HG03354 (cell line): ENCODE measurements at regions not wholly inside any gene's neighbourhood (a gene's known extent, or its start where the extent isn't known, plus 50 kb on each side); places are given as distances from the start of the nearest gene placed in this dataset.

ENCODE experiments used
- ATAC-seq: cut with Tn5 transposase; IDR thresholded peaks from one replicate; pipeline ENCODE4 v1.9.1; 2021; ENCODE audit warnings: mild to moderate bottlenecking; ENCODE audit not compliant: unreplicated experiment, poor library complexity, severe bottlenecking

DNA sequence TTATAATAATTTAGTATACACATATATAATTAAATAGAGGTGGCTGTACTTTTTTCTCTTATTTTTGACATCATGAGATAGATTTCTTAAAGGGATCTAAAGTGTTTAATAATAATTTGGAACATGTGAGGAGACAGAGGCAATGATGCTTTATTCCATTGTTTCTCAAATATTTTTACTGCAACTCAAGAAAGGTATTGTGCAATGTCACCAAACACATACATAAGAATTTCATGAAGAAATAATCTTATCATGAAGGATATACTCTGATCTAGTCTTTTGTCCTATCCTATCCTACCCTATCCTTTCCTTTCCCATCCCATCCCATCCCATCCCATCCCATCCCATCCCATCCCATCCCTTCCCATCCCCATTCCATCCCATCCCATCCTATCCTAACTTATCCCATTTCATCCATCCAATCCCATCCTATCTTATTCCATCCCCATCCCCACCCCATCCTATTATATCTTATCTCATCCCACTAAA, 232.1 kb upstream of the SMIM21 start:
- ATAC-seq: no peak

- no peak for ATAC-seq
Observed at GRCh38 chr18:75658330-75658729, 230.8 kb upstream of the SMIM21 start.

DNA sequence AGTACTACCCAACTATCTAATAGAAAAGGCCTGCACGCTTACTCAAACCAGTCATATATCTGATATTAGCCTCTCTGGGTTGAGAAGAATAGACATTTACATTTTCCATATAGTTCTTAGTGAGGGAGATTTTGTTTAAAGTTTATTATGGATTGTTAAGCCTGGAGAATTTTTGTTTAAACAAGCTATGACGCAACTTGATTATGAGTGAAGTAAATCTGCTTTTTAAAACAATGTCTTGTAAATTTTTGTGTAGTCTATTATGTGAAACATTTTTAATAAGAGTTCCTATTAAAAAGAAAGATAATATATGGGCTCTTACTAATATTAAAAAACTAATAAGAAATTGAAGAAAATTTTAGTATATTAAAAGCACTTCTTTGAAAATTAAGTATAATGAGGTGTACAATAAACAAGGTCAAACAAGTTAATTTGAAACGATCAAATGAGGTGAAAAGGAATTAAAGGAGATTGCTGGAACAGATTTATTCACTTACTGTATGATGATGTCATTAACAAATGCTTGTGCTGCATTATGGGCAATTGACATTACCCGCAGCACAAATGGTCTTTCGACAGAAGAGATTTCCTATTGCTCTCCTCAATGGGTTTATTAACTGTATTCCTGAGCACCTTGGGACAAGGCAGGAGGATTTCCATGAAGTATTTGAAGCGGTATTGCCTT, 229.2 kb upstream of the SMIM21 start:
- no peak for ATAC-seq

DNA sequence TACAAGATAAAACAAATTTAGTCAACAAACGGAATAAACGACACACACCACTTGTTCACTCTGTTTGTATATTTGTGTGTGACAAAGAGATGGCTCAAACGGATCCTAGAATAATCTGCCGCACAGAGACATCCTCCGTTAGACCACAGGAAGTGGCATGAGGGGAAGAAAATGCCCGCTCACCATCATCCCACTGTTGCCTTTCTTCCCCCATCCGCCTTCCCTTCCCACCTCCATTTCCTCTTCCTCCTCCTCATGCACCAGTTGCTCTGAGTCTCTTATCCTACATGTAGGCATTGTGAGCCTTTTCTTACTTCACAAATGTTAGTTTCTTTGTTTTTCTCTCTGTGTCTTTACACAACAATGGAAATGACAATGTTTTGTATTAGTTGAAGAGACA, 228.5 kb upstream of the SMIM21 start:
- ATAC-seq: no peak

DNA sequence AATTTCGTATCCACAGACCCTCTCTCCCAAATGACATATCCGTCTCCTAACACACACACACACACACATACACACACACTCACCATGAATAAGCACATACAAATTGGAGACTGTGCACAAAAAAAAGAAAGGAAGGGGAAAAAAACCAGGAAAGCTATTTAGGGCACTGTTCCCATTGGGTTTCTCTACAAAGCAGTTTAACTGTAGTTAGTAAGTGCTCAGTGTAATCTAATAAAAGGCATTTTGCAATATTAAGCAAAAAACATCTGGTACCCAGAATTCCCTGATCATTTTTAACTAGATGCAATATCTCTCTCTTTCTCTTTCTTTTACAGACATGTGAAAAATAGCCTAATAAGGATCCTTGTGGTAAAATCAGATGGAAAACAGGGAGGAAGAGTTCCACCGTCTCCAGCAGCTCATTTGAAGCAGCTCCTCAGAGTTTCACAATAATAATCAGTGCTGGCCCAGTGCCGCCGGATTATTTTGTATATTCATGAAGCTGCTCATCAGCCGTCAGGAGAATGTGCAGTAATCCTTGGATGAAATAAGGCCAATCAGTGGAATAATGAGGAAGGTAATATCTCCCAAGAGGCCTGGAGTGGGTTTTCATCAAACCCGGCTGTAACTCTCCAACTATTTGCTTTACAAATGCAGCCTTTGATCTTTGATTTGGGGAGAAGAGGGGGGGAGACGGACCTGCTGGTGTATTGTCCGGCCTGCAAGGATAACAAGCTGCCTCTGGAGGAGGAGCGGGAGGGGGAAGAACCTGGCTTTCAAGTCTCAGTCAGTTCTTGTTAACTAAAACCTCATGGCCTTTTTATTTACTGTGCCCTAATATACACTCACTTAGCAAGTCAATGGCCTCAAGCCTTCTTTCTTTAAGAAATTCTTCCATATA, 227.6 kb upstream of the SMIM21 start:
- ATAC-seq: no peak

GRCh38 chr18:75654386-75654785, 226.9 kb upstream of the SMIM21 start:
- ATAC-seq: no peak

DNA sequence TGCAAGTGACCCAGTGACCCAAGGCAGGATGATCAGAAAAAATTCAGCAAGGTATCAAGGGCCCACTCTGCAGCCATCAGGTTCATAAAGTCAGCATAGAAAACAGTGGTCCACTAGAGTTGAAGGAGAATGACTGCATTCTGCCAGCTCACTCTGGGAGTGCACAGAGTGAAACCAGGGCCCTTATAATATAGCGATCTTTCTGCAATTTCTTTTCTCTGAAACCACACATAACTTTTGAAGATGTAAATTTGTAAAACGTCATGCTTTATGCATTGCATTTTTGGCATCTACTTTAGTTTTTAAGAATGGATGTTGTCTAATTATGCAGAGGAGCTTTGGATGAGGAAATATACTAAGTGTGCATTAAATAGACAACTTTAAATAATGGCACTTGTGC, 225.0 kb upstream of the SMIM21 start:
- ATAC-seq: no peak

- no peak for ATAC-seq
Observed at GRCh38 chr18:75644871-75645270, 217.4 kb upstream of the SMIM21 start.

DNA sequence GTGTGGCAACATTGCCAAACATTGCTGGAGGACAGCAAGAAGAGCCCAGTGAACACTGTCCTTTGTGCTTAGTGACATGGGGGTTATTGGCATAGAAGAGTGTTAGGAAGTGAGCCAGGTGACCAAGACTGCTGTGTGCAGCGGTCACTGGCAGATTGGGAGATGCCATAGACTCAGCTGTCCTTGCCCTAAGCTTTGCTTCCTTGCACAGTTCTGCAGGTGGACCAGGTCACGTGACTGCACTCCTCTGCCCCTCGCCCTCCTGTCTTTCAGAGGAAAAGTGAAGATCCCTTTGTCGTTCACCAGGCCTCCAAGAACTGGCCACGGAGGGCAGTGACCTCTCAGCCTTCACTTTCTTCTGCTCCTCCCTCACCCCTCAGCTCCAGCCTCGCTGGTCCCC, 215.6 kb upstream of the SMIM21 start:
- no peak for ATAC-seq

DNA sequence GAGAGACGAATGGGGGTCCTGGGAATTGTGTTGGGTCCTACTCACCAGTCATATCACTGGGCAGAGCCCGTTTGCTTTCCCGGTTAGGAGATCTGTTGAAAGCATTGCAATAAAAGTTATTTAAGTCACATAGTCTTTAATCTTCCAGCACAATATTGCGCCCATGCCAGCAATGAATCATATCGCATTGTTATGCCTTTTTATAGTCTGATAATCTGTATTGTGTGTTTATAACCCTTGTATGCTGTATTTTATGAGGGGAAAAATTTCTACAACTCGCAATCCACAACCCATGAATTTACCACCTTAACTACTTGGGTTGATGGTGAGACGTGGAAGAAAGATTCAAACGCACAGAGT, 211.9 kb upstream of the SMIM21 start:
- no peak for ATAC-seq

DNA sequence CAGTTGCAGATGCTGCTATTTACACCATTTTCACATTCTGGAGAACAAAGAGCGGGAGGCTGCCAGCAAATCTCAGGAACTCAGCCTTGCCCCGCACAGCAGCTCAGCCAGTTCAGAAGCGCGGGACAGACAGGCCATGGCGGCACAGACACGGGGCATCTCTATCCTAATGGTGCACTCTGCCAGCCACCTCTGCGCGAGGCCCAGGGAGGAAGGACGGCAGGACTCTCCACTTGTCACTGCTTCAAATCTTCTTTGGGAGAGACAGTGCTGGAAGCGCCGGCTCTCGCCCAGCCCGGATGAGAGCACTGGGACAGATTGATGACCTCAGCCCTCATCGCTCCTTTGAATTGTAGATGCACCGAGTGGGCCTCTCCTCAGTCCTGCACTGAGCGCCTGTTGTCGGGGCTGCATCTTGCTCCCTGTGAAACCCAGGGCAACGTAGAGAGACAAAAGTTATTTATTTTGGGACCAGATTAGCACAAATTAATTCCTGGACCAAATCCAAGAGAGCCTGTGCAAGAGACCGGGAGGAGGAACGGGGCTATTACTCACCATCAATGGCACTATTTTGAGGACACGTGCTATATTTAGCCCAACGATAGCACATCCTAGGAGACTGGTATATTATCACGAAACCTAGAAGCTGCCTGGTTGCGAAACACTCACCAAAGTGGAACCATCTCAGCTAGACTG, 211.4 kb upstream of the SMIM21 start:
- no peak for ATAC-seq

- ATAC-seq: no peak
Observed at GRCh38 chr18:75638223-75638775, 210.8 kb upstream of the SMIM21 start.

GRCh38 chr18:75635096-75635495, 207.6 kb upstream of the SMIM21 start:
- ATAC-seq: no peak

- no peak for ATAC-seq
Observed at GRCh38 chr18:75625966-75626365, 198.5 kb upstream of the SMIM21 start.

GRCh38 chr18:75624869-75625268, 197.4 kb upstream of the SMIM21 start:
- ATAC-seq: no peak

- no peak for ATAC-seq
Observed at GRCh38 chr18:75621818-75622217, 194.3 kb upstream of the SMIM21 start.

DNA sequence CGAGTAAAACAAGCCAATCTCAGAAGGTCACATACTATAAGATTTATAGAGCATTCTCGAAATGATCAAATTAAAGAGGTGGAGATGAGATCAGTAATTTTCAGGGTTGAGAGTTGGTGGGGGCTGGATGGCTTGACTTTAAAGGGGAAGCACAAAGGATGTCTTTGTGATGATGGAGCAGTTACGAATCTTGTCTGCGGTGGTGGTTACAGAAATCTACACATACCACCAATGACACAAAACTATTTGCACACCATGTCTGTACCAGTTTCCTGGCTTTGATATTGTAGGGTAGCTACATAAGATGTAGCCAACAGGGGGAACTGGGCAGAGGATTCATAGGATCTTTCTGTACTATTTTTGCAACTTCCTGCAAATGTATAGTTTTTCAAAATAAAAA, 190.6 kb upstream of the SMIM21 start:
- no peak for ATAC-seq

DNA sequence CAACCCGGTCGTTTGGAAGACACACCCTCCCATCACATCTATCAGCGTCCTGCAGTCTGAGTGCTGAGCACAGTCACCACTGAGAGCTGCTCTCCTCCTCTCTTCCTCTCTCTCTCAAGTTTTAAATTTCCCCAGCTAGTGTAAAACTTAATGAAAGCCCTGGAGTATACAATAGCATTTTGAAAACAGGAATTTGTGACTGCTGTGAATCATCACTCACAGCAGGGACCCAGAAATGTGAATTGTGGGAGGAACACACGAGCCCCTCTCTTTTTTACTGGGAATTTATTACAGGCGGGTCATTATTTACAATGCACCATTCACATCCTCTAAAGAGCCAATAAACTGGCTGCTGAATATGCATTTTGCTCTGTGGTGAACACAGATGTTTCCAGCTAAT, 185.0 kb upstream of the SMIM21 start:
- ATAC-seq: no peak

DNA sequence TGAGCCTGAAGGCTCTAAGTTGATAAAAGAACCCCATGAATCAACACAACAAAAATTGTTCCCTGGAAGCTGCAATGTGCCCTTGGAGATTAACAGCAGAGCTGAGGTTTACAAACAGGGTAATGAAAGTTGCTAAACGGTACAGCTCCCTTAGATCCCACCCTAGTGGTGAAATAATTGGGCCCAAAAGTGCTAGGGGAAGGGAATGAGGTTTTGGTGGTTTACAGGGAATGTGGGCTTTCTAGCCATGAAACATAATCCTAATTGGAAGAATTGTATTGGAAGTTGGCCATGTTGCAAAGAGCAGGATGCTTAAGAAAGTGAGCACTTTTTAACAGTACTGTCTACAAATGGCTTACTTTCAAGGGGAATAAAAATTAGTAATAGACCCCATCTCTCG, 180.2 kb upstream of the SMIM21 start:
- no peak for ATAC-seq

DNA sequence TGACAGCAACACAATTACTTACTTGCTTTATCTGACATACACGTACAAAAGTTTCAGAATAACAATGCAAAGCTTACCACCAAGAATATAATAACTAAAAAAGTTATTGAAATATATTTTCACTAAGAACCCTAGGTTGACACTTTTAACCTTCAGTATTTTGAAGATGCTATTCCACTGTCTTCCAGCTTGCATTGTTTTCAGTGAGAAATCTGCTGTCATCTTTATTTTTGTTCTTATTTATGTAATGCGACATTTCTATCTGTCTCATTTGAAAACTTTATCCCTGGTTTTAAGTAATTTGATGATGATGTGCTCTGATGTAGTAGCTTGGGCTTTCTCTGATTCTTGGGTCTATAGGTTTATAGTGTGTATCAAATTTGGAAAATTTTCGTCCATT, 165.0 kb upstream of the SMIM21 start:
- no peak for ATAC-seq
